SK-N-SH treated with all-trans-retinoic acid at 6 μM for 48 hours (cell line): ENCODE measurements at regions not wholly inside any gene's neighbourhood (a gene's known extent, or its start where the extent isn't known, plus 50 kb on each side); places are given as distances from the start of the nearest gene placed in this dataset.

Source experiments
- ARNTL ChIP-seq: fragments of 450-650 bp; formaldehyde crosslinking; IDR thresholded peaks from 2 replicates; pipeline ENCODE4 v1.5.0; 2020; ENCODE audit warnings: low read depth, mild to moderate bottlenecking, moderate library complexity, borderline replicate concordance
- CREB5 ChIP-seq: fragments of 250-450 bp; sonication (Bioruptor Pico); IDR thresholded peaks from 2 replicates; pipeline ENCODE4 v1.5.1; 2020; ENCODE audit warnings: low read depth, mild to moderate bottlenecking, moderate library complexity
- CSRNP3 ChIP-seq: fragments of 250-450 bp; sonication (Bioruptor Pico); IDR thresholded peaks from 2 replicates; pipeline ENCODE4 v1.5.1; 2021; ENCODE audit warnings: mild to moderate bottlenecking, moderate library complexity
- ESRRG ChIP-seq: fragments of 250-450 bp; sonication (Bioruptor Pico); IDR thresholded peaks from 2 replicates; pipeline ENCODE4 v1.6.1; 2021; ENCODE audit warnings: mild to moderate bottlenecking
- SNAI2 ChIP-seq: fragments of 250-450 bp; sonication (Bioruptor Pico); IDR thresholded peaks from 2 replicates; pipeline ENCODE4 v1.5.0; 2020; ENCODE audit warnings: mild to moderate bottlenecking, moderate library complexity
- TOX ChIP-seq: fragments of 250-450 bp; sonication (Bioruptor Pico); IDR thresholded peaks from 2 replicates; pipeline ENCODE4 v1.8.0; 2021; ENCODE audit warnings: mild to moderate bottlenecking, moderate library complexity, borderline replicate concordance
- ZFP3 ChIP-seq: fragments of 250-450 bp; sonication (Bioruptor Pico); IDR thresholded peaks from 2 replicates; pipeline ENCODE4 v1.5.0; 2020; ENCODE audit warnings: mild to moderate bottlenecking, moderate library complexity
- ZFP30 ChIP-seq: fragments of 450-650 bp; formaldehyde crosslinking; IDR thresholded peaks from 2 replicates; pipeline ENCODE4 v1.5.0; 2022; ENCODE audit warnings: mild to moderate bottlenecking, moderate library complexity
- ZNF565 ChIP-seq: fragments of 450-650 bp; formaldehyde crosslinking; conservative IDR thresholded peaks from 2 replicates; pipeline ENCODE4 v1.5.0; 2020; ENCODE audit warnings: low read depth, mild to moderate bottlenecking, moderate library complexity
- ZNF70 ChIP-seq: fragments of 450-650 bp; formaldehyde crosslinking; IDR thresholded peaks from 2 replicates; pipeline ENCODE4 v1.5.0; 2020; ENCODE audit warnings: mild to moderate bottlenecking, moderate library complexity
- ZNF8 ChIP-seq: fragments of 450-650 bp; formaldehyde crosslinking; IDR thresholded peaks from 2 replicates; pipeline ENCODE4 v1.5.0; 2020; ENCODE audit warnings: mild to moderate bottlenecking, moderate library complexity

- no peak for TF ChIP-seq SNAI2 (CRISPR knock-in tag)
- no peak for TF ChIP-seq CREB5 (CRISPR knock-in tag)
- no peak for TF ChIP-seq ZNF8 (CRISPR knock-in tag)
- no peak for TF ChIP-seq ZNF565 (CRISPR knock-in tag)
- no peak for TF ChIP-seq ZFP3 (CRISPR knock-in tag)
- no peak for TF ChIP-seq ESRRG (CRISPR knock-in tag)
- no peak for TF ChIP-seq CSRNP3 (CRISPR knock-in tag)
- TF ChIP-seq ZFP30 (CRISPR knock-in tag) = no peak
- TF ChIP-seq ARNTL (CRISPR knock-in tag) = no peak
- TF ChIP-seq ZNF70 (CRISPR knock-in tag) = no peak
- TF ChIP-seq TOX (CRISPR knock-in tag) = no peak
These were observed 120.1 kb downstream of the BMP4 start for GRCh38 chr14:53836551-53836950.
